GM12878 (cell line): ENCODE measurements at regions not wholly inside any gene's neighbourhood (a gene's known extent, or its start where the extent isn't known, plus 50 kb on each side); places are given as distances from the start of the nearest gene placed in this dataset.

Source experiments
- ATAC-seq: fragments of 200-7000 bp; cut with Tn5 transposase; 3 replicates; pipeline ENCODE4 v1.9.1; 2020; ENCODE audit warnings: mild to moderate bottlenecking, moderate library complexity
- BruUV-seq: library from RNA; stranded (reverse); fragments of 400-500 nt; replicated peaks from 2 replicates; lab custom pipeline; 2021; lab: Mats Ljungman, UMichigan
- CTCF ChIA-PET: fragments of 300-600 bp; sonication (Branson Sonifier 250); formaldehyde crosslinking; extraction: SDS; loops from one replicate; lab custom pipeline; 2021; ENCODE audit warnings: inconsistent platforms; lab: Yijun Ruan, JAX
- POLR2A ChIA-PET: fragments of 350-600 bp; formaldehyde crosslinking; extraction: SDS; loops from one replicate; lab custom pipeline; 2021; ENCODE audit warnings: inconsistent platforms; lab: Charles Lee
- RAD21 ChIA-PET: fragments of 300-600 bp; sonication (Branson Sonifier 250); formaldehyde crosslinking; loops from one replicate; lab custom pipeline; 2023; ENCODE audit warnings: antibody characterized with exemption; ENCODE audit not compliant: unreplicated experiment; lab: Charles Lee
- SMC1A ChIA-PET: fragments of 300-600 bp; sonication (Branson Sonifier 250); formaldehyde crosslinking; loops from one replicate; lab custom pipeline; 2023; ENCODE audit not compliant: unreplicated experiment, uncharacterized antibody; lab: Charles Lee
- DNase-seq: peaks from one replicate; pipeline ENCODE4 v3.0.0-alpha.2; 2011; ENCODE audit warnings: low read depth, low spot score
- FAIRE-seq: peaks from 3 replicates; lab custom pipeline; 2011; peaks lifted over from hg19 to GRCh38; lab: Jason Lieb, UNC
- H2AFZ ChIP-seq: 2 replicates; pipeline ENCODE4 v1.6.0; 2011; ENCODE audit warnings: low read depth, low read length, control low read depth; ENCODE audit not compliant: control insufficient read depth
- H3K27ac ChIP-seq: 2 replicates; pipeline ENCODE4 v1.5.1; 2011; ENCODE audit warnings: control low read depth; ENCODE audit not compliant: control insufficient read depth, insufficient read depth
- H3K27me3 ChIP-seq, 2 experiments: replicated peaks in 1 of 2; 2 replicates each; pipeline versions ENCODE4 v1.6.0 to v1.6.1; 2011; ENCODE audit warnings: low read length in 1 of 2; ENCODE audit not compliant: control insufficient read depth in 2 of 2, insufficient read depth in 2 of 2
- H3K36me3 ChIP-seq, 2 experiments: 2 replicates each; pipeline ENCODE4 v1.5.1; 2011; ENCODE audit warnings: low read length in 1 of 2; ENCODE audit not compliant: control insufficient read depth in 2 of 2, insufficient read depth in 2 of 2
- H3K4me1 ChIP-seq: 2 replicates; pipeline ENCODE4 v1.6.1; 2011; ENCODE audit warnings: mild to moderate bottlenecking, low read length, moderate library complexity, mixed read lengths; ENCODE audit not compliant: control insufficient read depth, insufficient read depth
- H3K4me2 ChIP-seq: 2 replicates; pipeline ENCODE4 v1.6.0; 2011; ENCODE audit warnings: control low read depth; ENCODE audit not compliant: control insufficient read depth, insufficient read depth
- H3K4me3 ChIP-seq: fragments of 200-600 bp; sonication (generic); 2 replicates; pipeline ENCODE4 v1.5.1; 2016
- H3K79me2 ChIP-seq: 2 replicates; pipeline ENCODE4 v1.6.0; 2011; ENCODE audit warnings: low read length; ENCODE audit not compliant: control insufficient read depth, insufficient read depth
- H3K9ac ChIP-seq: 2 replicates; pipeline ENCODE4 v1.8.0; 2011; ENCODE audit warnings: low read length, control low read depth, mixed read lengths; ENCODE audit not compliant: control insufficient read depth, insufficient read depth
- H3K9me3 ChIP-seq: replicated peaks from 3 replicates; pipeline ENCODE4 v1.5.1; 2011; ENCODE audit warnings: mild to moderate bottlenecking, low read length; ENCODE audit not compliant: control insufficient read depth, insufficient read depth
- H4K20me1 ChIP-seq: 2 replicates; pipeline ENCODE4 v1.6.0; 2011; ENCODE audit not compliant: control insufficient read depth, insufficient read depth
- BCLAF1 ChIP-seq: fragments of 450-650 bp; IDR thresholded peaks from 2 replicates; pipeline ENCODE4 v1.6.1; 2017; ENCODE audit warnings: antibody characterized with exemption, mild to moderate bottlenecking, moderate library complexity
- CTCF ChIP-seq, 3 experiments: IDR thresholded peaks in 2 of 3; conservative IDR thresholded peaks in 1 of 3; 2 replicates each; pipeline ENCODE4 v1.5.1; 2011; ENCODE audit warnings: low read depth in 3 of 3, low read length in 3 of 3, mild to moderate bottlenecking in 3 of 3, control low read depth in 2 of 3, moderate library complexity in 2 of 3, inconsistent platforms in 1 of 3, mixed read lengths in 1 of 3; ENCODE audit not compliant: control insufficient read depth in 2 of 3, insufficient read depth in 1 of 3; ENCODE audit errors: extremely low read depth in 1 of 3
- EGR1 ChIP-seq, 2 experiments: IDR thresholded peaks; 1 replicate in 1 of 2; 2 replicates in 1 of 2; pipeline ENCODE4 v1.6.1; 2011 to 2012; ENCODE audit warnings: low read depth in 2 of 2, low read length in 2 of 2, borderline replicate concordance in 1 of 2, mild to moderate bottlenecking in 1 of 2, moderate library complexity in 1 of 2
- MTA2 ChIP-seq: fragments of 450-650 bp; IDR thresholded peaks from 2 replicates; pipeline ENCODE4 v1.6.1; 2016; ENCODE audit warnings: low read depth, mild to moderate bottlenecking, moderate library complexity
- NFYB ChIP-seq: IDR thresholded peaks from 2 replicates; pipeline ENCODE4 v1.6.1; 2011; ENCODE audit warnings: low read depth, mild to moderate bottlenecking, low read length, improper control_type of control experiment, moderate library complexity; ENCODE audit not compliant: insufficient read depth
- POU2F2 ChIP-seq: IDR thresholded peaks from 3 replicates; pipeline ENCODE4 v1.6.1; 2011; ENCODE audit warnings: low read depth, mild to moderate bottlenecking, low read length, borderline replicate concordance
- RAD21 ChIP-seq: IDR thresholded peaks from 2 replicates; pipeline ENCODE4 v1.6.1; 2011; ENCODE audit warnings: mild to moderate bottlenecking, low read depth, low read length, moderate library complexity; ENCODE audit not compliant: insufficient read depth
- RCOR1 ChIP-seq: conservative IDR thresholded peaks from 2 replicates; pipeline ENCODE4 v1.6.1; 2012; ENCODE audit warnings: low read depth, low read length, improper control_type of control experiment
- SMC3 ChIP-seq: IDR thresholded peaks from 2 replicates; pipeline ENCODE4 v1.6.1; 2011; ENCODE audit warnings: low read length, improper control_type of control experiment, borderline replicate concordance
- YBX1 ChIP-seq: fragments of 450-650 bp; IDR thresholded peaks from 2 replicates; pipeline ENCODE4 v1.6.1; 2016; ENCODE audit warnings: antibody characterized with exemption
- WGBS: methylation state at CpG from one replicate; pipeline ENCODE4 v1.1.6; 2016; ENCODE audit warnings: low lambda C conversion rate; ENCODE audit not compliant: insufficient replicate concordance, insufficient coverage; ENCODE audit errors: missing lambda C conversion rate; 5-methylcytosine and 5-hydroxymethylcytosine counted together
- in situ Hi-C: fragments of 300-500 bp; cut with MboI; formaldehyde crosslinking; loops from 9 replicates; pipeline ENCODE4 v1.14.3; 2018; ENCODE audit warnings: mixed read lengths
- intact Hi-C: fragments of 100-400 bp; cut with micrococcal nuclease; formaldehyde crosslinking; loops from one replicate; pipeline ENCODE4 v1.14.2; 2022; ENCODE audit not compliant: unreplicated experiment

GRCh38 chr5:86679529-86679928, 61.8 kb downstream of the COX7C start:
- ATAC-seq, result peak; percentile 82
- Histone ChIP-seq H3K27me3 (no peaks in the 10 kb centered on the region), H3K36me3 (no peaks in the 10 kb centered on the region), H3K4me2 (no peak overlapping the region), H4K20me1 (no peaks in the 10 kb centered on the region), H3K79me2 (no peaks in the 10 kb centered on the region), H2AFZ (no peak overlapping the region), H3K4me1 (no peaks in the 10 kb centered on the region), H3K9me3 (no peaks in the 10 kb centered on the region), H3K9ac (no peak overlapping the region), H3K4me3 (no peak overlapping the region), H3K27ac (no peak overlapping the region)
- intact Hi-C loops (no loop called here), in situ Hi-C loops (no loop called here)
- no peak for DNase-seq
- ChIA-PET SMC1A (interaction anchor here (1.8 kb wide), 1 partner anchor 11 kb away, joined by 4 read pairs; no protein-coding TSS in a partner anchor), CTCF (interaction anchor here (1.0 to 1.7 kb wide), 6 partner anchors 9 to 810 kb away, joined by 3 to 6 read pairs (median 3); no protein-coding TSS in a partner anchor), POLR2A (no interaction called here), RAD21 (interaction anchor here (1.1 to 1.7 kb wide), 2 partner anchors 9 to 114 kb away, joined by 3 to 7 read pairs; no protein-coding TSS in a partner anchor)
- WGBS, result 0% methylated on average over 1 of the region's 1 CpG
- FAIRE-seq, result no peak
- BruUV-seq, result no TSS peak
- TF ChIP-seq SMC3 (peak; percentile 45; the same call in 1 of the 2 replicates), MTA2 (no peak), RAD21 (peak; percentile 80), CTCF (IDR thresholded peaks at IDR 0.05 in 2 of 3, conservative IDR thresholded peaks at IDR 0.05 in 1 of 3; ENCODE audit: control insufficient read depth in 2 of 3, extremely low read depth in 1 of 3, insufficient read depth in 1 of 3, low read depth in 3 of 3, low read length in 3 of 3) (peak; percentile 51 to 64 (median 55); a peak in 5 of 6 replicates)
- TF ChIP-seq, all 136 proteins: peak for 3

GRCh38 chr5:86679949-86680348, 62.2 kb downstream of the COX7C start:
- Histone ChIP-seq H2AFZ (no peak overlapping the region), H3K36me3 (no peaks in the 10 kb centered on the region), H3K4me3 (no peak overlapping the region), H3K9ac (no peak overlapping the region), H4K20me1 (no peaks in the 10 kb centered on the region), H3K27ac (no peak overlapping the region), H3K27me3 (no peaks in the 10 kb centered on the region), H3K79me2 (no peaks in the 10 kb centered on the region), H3K9me3 (no peaks in the 10 kb centered on the region), H3K4me1 (no peaks in the 10 kb centered on the region), H3K4me2 (no peak overlapping the region)
- no peak for ATAC-seq
- POLR2A ChIA-PET, result no interaction called here
- no peak for DNase-seq
- RAD21 ChIA-PET, result interaction anchor here (1.7 kb wide), 1 partner anchor 9 kb away, joined by 7 read pairs; no protein-coding TSS in a partner anchor
- BruUV-seq, result no TSS peak
- SMC1A ChIA-PET, result interaction anchor here (1.8 kb wide), 1 partner anchor 12 kb away, joined by 4 read pairs; no protein-coding TSS in a partner anchor
- 34% methylated on average over 2 of the region's 2 CpGs for WGBS
- in situ Hi-C loops (no loop called here), intact Hi-C loops (loop anchor here (10.0 kb wide), 2 partner anchors 335 to 345 kb away; no protein-coding TSS in a partner anchor)
- FAIRE-seq, result no peak
- TF ChIP-seq RCOR1, result no peak
- TF ChIP-seq POU2F2, result no peak
- no peak for TF ChIP-seq EGR1 (IDR thresholded peaks at IDR 0.05; ENCODE audit: borderline replicate concordance in 1 of 2, low read depth in 2 of 2, low read length in 2 of 2)
- TF ChIP-seq YBX1, result no peak
- TF ChIP-seq BCLAF1, result no peak
- TF ChIP-seq NFYB, result no peak
- CTCF ChIA-PET, result no interaction called here
